Endothelial cell of umbilical vein (primary cell): ENCODE measurements at regions not wholly inside any gene's neighbourhood (a gene's known extent, or its start where the extent isn't known, plus 50 kb on each side); places are given as distances from the start of the nearest gene placed in this dataset.

Source experiments
- EZH2 ChIP-seq: IDR thresholded peaks from 2 replicates; pipeline ENCODE4 v1.6.1; 2012; ENCODE audit warnings: borderline replicate concordance, low read depth, mild to moderate bottlenecking, moderate library complexity, low read length, inconsistent platforms; ENCODE audit not compliant: severe bottlenecking
- MAX ChIP-seq: IDR thresholded peaks from 2 replicates; pipeline ENCODE4 v1.6.1; 2011; ENCODE audit not compliant: insufficient read depth, insufficient read length
- POLR2A ChIP-seq: IDR thresholded peaks from 2 replicates; pipeline ENCODE4 v1.6.1; 2012; ENCODE audit warnings: low read depth, mild to moderate bottlenecking, control low read depth, low read length
- POLR2AphosphoS5 ChIP-seq: IDR thresholded peaks from 2 replicates; pipeline ENCODE4 v1.6.1; 2012; ENCODE audit warnings: low read depth, mild to moderate bottlenecking, control low read depth, low read length, moderate library complexity; ENCODE audit not compliant: insufficient read depth
- TF ChIP-seq, protein P1 (sequence below), 2 donors: IDR thresholded peaks; 1 replicate in 1 of 2; 2 replicates in 1 of 2; pipeline ENCODE4 v1.5.1; 2011; ENCODE audit warnings: low read length in 2 of 2, mild to moderate bottlenecking in 2 of 2, moderate library complexity in 2 of 2, control low read depth in 1 of 2, inconsistent platforms in 1 of 2, low read depth in 1 of 2; ENCODE audit not compliant: insufficient read depth in 1 of 2; ENCODE audit errors: extremely low read depth in 1 of 2

GRCh38 chr1:80565406-80565805 lies 1235.3 kb upstream of the ADGRL2 start:
- TF ChIP-seq MAX: no peak
- TF ChIP-seq, protein P1, sequence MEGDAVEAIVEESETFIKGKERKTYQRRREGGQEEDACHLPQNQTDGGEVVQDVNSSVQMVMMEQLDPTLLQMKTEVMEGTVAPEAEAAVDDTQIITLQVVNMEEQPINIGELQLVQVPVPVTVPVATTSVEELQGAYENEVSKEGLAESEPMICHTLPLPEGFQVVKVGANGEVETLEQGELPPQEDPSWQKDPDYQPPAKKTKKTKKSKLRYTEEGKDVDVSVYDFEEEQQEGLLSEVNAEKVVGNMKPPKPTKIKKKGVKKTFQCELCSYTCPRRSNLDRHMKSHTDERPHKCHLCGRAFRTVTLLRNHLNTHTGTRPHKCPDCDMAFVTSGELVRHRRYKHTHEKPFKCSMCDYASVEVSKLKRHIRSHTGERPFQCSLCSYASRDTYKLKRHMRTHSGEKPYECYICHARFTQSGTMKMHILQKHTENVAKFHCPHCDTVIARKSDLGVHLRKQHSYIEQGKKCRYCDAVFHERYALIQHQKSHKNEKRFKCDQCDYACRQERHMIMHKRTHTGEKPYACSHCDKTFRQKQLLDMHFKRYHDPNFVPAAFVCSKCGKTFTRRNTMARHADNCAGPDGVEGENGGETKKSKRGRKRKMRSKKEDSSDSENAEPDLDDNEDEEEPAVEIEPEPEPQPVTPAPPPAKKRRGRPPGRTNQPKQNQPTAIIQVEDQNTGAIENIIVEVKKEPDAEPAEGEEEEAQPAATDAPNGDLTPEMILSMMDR (IDR thresholded peaks at IDR 0.05; ENCODE audit: extremely low read depth in 1 of 2, insufficient read depth in 1 of 2, low read depth in 1 of 2, low read length in 2 of 2): no peak
- TF ChIP-seq EZH2: no peak
- no peak for TF ChIP-seq POLR2A
- no peak for TF ChIP-seq POLR2AphosphoS5
